Cardiac muscle cell (in vitro differentiated cells and primary cell): ENCODE measurements at regions not wholly inside any gene's neighbourhood (a gene's known extent, or its start where the extent isn't known, plus 50 kb on each side); places are given as distances from the start of the nearest gene placed in this dataset.
A peak's percentile ranks its signal among the peaks of the same experiment; 100 is the strongest.

Experiments
- DNase-seq, 2 donors: peaks; one replicate each; pipeline versions ENCODE4 v3.0.0 to v3.0.0-alpha.2; 2010 to 2017; ENCODE audit warnings: low read depth in 1 of 2, low spot score in 1 of 2
- H3K27ac ChIP-seq: fragments of 200-600 bp; sonication (generic); 2 replicates; pipeline ENCODE4 v1.5.1; 2016
- H3K27me3 ChIP-seq: fragments of 200-600 bp; sonication (generic); 2 replicates; pipeline ENCODE4 v1.6.0; 2016; ENCODE audit warnings: control low read depth
- H3K36me3 ChIP-seq: fragments of 200-600 bp; sonication (generic); 2 replicates; pipeline ENCODE4 v1.5.1; 2016; ENCODE audit warnings: control low read depth
- H3K4me1 ChIP-seq: fragments of 200-600 bp; sonication (generic); 2 replicates; pipeline ENCODE4 v1.8.1; 2017; ENCODE audit warnings: low read depth, mild to moderate bottlenecking, mixed run types
- H3K4me3 ChIP-seq: fragments of 200-600 bp; sonication (generic); 2 replicates; pipeline ENCODE4 v1.5.1; 2016; ENCODE audit warnings: mild to moderate bottlenecking
- H3K9me3 ChIP-seq: fragments of 200-600 bp; sonication (generic); 2 replicates; pipeline ENCODE4 v1.5.1; 2017; ENCODE audit warnings: low read depth, mild to moderate bottlenecking, control low read depth
- CTCF ChIP-seq: IDR thresholded peaks from 2 replicates; pipeline ENCODE4 v1.5.1; 2012; ENCODE audit warnings: low read depth, mild to moderate bottlenecking, low read length

- TF ChIP-seq CTCF, result no peak
- Histone ChIP-seq H3K27me3 (no peaks in the 10 kb centered on the region), H3K4me3 (no peak overlapping the region), H3K36me3 (no peaks in the 10 kb centered on the region), H3K9me3 (no peaks in the 10 kb centered on the region), H3K27ac (no peak overlapping the region), H3K4me1 (no peaks in the 10 kb centered on the region)
- peak in 1 of 2 donors; percentile 0 for DNase-seq
These were observed 485.0 kb upstream of the KIRREL3 start for GRCh38 chr11:127485541-127485940.

GRCh38 chr11:127481391-127481790, 480.8 kb upstream of the KIRREL3 start:
- no peak overlapping the region for H3K27ac ChIP-seq
- no peaks in the 10 kb centered on the region for H3K9me3 ChIP-seq
- TF ChIP-seq CTCF, result no peak
- H3K27me3 ChIP-seq, result no peaks in the 10 kb centered on the region
- no peaks in the 10 kb centered on the region for H3K36me3 ChIP-seq
- H3K4me1 ChIP-seq, result no peaks in the 10 kb centered on the region
- H3K4me3 ChIP-seq, result no peak overlapping the region
- no peak for DNase-seq

DNA sequence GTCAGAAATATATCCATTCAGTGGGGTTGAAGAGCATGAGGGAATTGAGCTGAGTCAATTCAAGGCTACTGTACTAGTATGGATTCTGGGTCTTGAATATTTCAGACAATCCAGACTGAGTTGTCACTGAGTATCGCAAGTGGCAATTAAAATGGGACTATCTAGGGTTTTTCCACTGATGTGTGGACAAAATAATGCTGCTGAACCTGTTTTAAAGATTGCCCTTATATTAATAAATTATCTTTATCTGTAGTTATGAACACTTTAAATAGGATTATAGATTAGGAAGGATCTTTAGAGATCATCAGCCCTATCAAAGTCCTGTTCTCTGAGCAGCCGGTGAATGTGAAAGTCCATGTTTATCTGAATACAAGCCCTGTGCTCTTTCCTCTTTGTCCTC, 478.3 kb upstream of the KIRREL3 start:
- H3K9me3 ChIP-seq, result no peaks in the 10 kb centered on the region
- H3K4me3 ChIP-seq, result no peak overlapping the region
- no peaks in the 10 kb centered on the region for H3K27me3 ChIP-seq
- no peak overlapping the region for H3K27ac ChIP-seq
- H3K4me1 ChIP-seq, result no peaks in the 10 kb centered on the region
- H3K36me3 ChIP-seq, result no peaks in the 10 kb centered on the region
- DNase-seq, result no peak
- TF ChIP-seq CTCF, result no peak

GRCh38 chr11:127474766-127475165, 474.2 kb upstream of the KIRREL3 start:
- no peak for TF ChIP-seq CTCF
- no peak for DNase-seq
- no peaks in the 10 kb centered on the region for H3K36me3 ChIP-seq

GRCh38 chr11:127472505-127472904, 471.9 kb upstream of the KIRREL3 start:
- H3K9me3 ChIP-seq, result no peaks in the 10 kb centered on the region
- DNase-seq, result no peak
- TF ChIP-seq CTCF, result no peak
- H3K27me3 ChIP-seq, result no peaks in the 10 kb centered on the region
- no peak overlapping the region for H3K4me3 ChIP-seq
- H3K36me3 ChIP-seq, result no peaks in the 10 kb centered on the region
- no peak overlapping the region for H3K27ac ChIP-seq
- no peaks in the 10 kb centered on the region for H3K4me1 ChIP-seq

More at GRCh38 chr11:127474766-127475165, 474.2 kb upstream of the KIRREL3 start:
- Histone ChIP-seq H3K4me1 (no peaks in the 10 kb centered on the region), H3K4me3 (no peak overlapping the region), H3K27me3 (no peaks in the 10 kb centered on the region), H3K9me3 (no peaks in the 10 kb centered on the region), H3K27ac (no peak overlapping the region)

DNA sequence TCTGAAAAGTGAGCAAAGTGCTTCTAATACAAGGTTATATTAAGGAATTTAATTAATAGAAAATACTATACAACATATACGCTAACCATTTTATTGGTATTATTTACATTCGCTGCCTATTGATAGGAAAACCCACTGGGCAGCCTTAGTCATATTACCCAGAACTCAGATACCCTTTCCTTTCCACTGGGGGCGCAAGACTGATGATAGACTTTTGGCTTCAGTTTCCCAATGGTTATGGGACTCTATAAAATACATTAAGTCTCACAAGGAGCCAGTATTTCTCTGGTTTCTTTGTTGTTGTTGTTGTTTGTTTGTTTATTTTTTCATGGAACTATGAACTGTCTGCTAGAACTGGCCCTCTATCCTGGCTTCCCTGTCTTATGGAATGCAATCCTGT, 471.1 kb upstream of the KIRREL3 start:
- Histone ChIP-seq H3K4me1 (no peaks in the 10 kb centered on the region), H3K36me3 (no peaks in the 10 kb centered on the region), H3K9me3 (no peaks in the 10 kb centered on the region), H3K27ac (no peak overlapping the region), H3K27me3 (no peaks in the 10 kb centered on the region), H3K4me3 (no peak overlapping the region)
- no peak for DNase-seq
- TF ChIP-seq CTCF, result no peak
